K562 (cell line): ENCODE measurements at regions not wholly inside any gene's neighbourhood (a gene's known extent, or its start where the extent isn't known, plus 50 kb on each side); places are given as distances from the start of the nearest gene placed in this dataset.

Experiments used
- ATAC-seq: fragments of 200-7000 bp; cut with Tn5 transposase; 3 replicates; pipeline ENCODE4 v1.9.1; 2020; ENCODE audit warnings: moderate library complexity
- BruUV-seq: library from RNA; stranded (reverse); fragments of 400-500 nt; replicated peaks from 2 replicates; lab custom pipeline; 2021; lab: Mats Ljungman, UMichigan
- CTCF ChIA-PET: fragments of 300-600 bp; formaldehyde crosslinking; extraction: SDS; loops from one replicate; lab custom pipeline; 2021; ENCODE audit warnings: low intra/inter-chr PET ratio; lab: Yijun Ruan, JAX
- POLR2A ChIA-PET: fragments of 300-600, 350-650 bp; sonication (Branson Sonifier 250); formaldehyde crosslinking; extraction: SDS; loops from one replicate; lab custom pipeline; 2021; ENCODE audit warnings: antibody characterized with exemption, inconsistent platforms; lab: Yijun Ruan, JAX
- DNase-seq, 4 experiments: peaks; one replicate each; pipeline versions ENCODE4 v3.0.0 to v3.0.0-alpha.2; 2011 to 2018; ENCODE audit warnings: low spot score in 3 of 4, mixed read lengths in 3 of 4; ENCODE audit errors: extremely low read depth in 1 of 4
- FAIRE-seq: peaks from 2 replicates; lab custom pipeline; 2011; peaks lifted over from hg19 to GRCh38; lab: Jason Lieb, UNC
- H2AFZ ChIP-seq: 2 replicates; pipeline ENCODE4 v1.6.0; 2011; ENCODE audit warnings: low read depth, low read length, control low read depth, inconsistent platforms
- H3K27ac ChIP-seq: fragments of 200-600 bp; 3 replicates; pipeline ENCODE4 v1.8.0; 2011; ENCODE audit warnings: low read depth, mild to moderate bottlenecking, control low read depth, inconsistent platforms, low read length, moderate library complexity, mixed read lengths; ENCODE audit errors: extremely low read depth
- H3K27me3 ChIP-seq, 2 experiments: fragments of 300-600 bp in 1 of 2; 2 replicates in 1 of 2; 3 replicates in 1 of 2; pipeline versions ENCODE4 v1.6.0 to v1.8.0; 2011; ENCODE audit warnings: inconsistent platforms in 2 of 2, low read length in 2 of 2, mild to moderate bottlenecking in 1 of 2, mixed read lengths in 1 of 2, moderate library complexity in 1 of 2; ENCODE audit not compliant: control insufficient read depth in 2 of 2, insufficient read depth in 2 of 2
- H3K36me3 ChIP-seq: fragments of 300-600 bp; 3 replicates; pipeline ENCODE4 v1.8.0; 2011; ENCODE audit warnings: mild to moderate bottlenecking, low read length, inconsistent platforms; ENCODE audit not compliant: control insufficient read depth, insufficient read depth
- H3K4me1 ChIP-seq, 2 experiments: fragments of 200-600 bp in 1 of 2; replicated peaks in 1 of 2; 2 replicates in 1 of 2; 3 replicates in 1 of 2; pipeline versions ENCODE4 v1.5.1 to v1.8.0; 2011; ENCODE audit warnings: inconsistent platforms in 2 of 2, low read length in 2 of 2, mild to moderate bottlenecking in 1 of 2, mixed read lengths in 1 of 2, moderate library complexity in 1 of 2; ENCODE audit not compliant: control insufficient read depth in 2 of 2, insufficient read depth in 2 of 2
- H3K4me2 ChIP-seq: 2 replicates; pipeline ENCODE4 v1.6.1; 2011; ENCODE audit warnings: low read length, control low read depth, inconsistent platforms, mixed read lengths; ENCODE audit not compliant: insufficient read depth
- H3K4me3 ChIP-seq: fragments of 200-600 bp; sonication (generic), shearing (Covaris generic); 2 replicates; pipeline ENCODE4 v1.5.1; 2016; ENCODE audit warnings: control low read depth, inconsistent platforms
- H3K79me2 ChIP-seq: fragments of 200-600 bp; 3 replicates; pipeline ENCODE4 v1.8.0; 2011; ENCODE audit warnings: low read length, inconsistent platforms; ENCODE audit not compliant: control insufficient read depth, insufficient read depth
- H3K9ac ChIP-seq, 2 experiments: 2 replicates each; pipeline versions ENCODE4 v1.6.0 to v1.6.1; 2011; ENCODE audit warnings: low read depth in 2 of 2, low read length in 2 of 2, control low read depth in 1 of 2, inconsistent platforms in 1 of 2, mild to moderate bottlenecking in 1 of 2, mixed read lengths in 1 of 2; ENCODE audit not compliant: insufficient read depth in 1 of 2
- H3K9me1 ChIP-seq: one replicate; pipeline ENCODE4 v1.6.0; 2011; ENCODE audit warnings: inconsistent platforms, mild to moderate bottlenecking, low read length, moderate library complexity; ENCODE audit not compliant: control insufficient read depth, insufficient read depth
- H3K9me3 ChIP-seq: replicated peaks from 2 replicates; pipeline ENCODE4 v1.5.1; 2011; ENCODE audit warnings: low read depth, low read length, inconsistent platforms; ENCODE audit not compliant: control insufficient read depth, insufficient read depth
- H4K20me1 ChIP-seq: replicated peaks from 2 replicates; pipeline ENCODE4 v1.6.1; 2011; ENCODE audit warnings: low read length, inconsistent platforms, mixed read lengths; ENCODE audit not compliant: control insufficient read depth, insufficient read depth
- ARID4B ChIP-seq: sonication (generic); formaldehyde crosslinking; IDR thresholded peaks from 2 replicates; pipeline ENCODE4 v1.8.0; 2022; ENCODE audit warnings: mild to moderate bottlenecking, missing genetic modification reagents
- BCL6 ChIP-seq: fragments of 250-450 bp; sonication (Bioruptor Pico); IDR thresholded peaks from 2 replicates; pipeline ENCODE4 v1.4.0; 2020
- NFE2L1 ChIP-seq: fragments of 450-650 bp; IDR thresholded peaks from 2 replicates; pipeline ENCODE4 v1.6.1; 2016; ENCODE audit warnings: missing genetic modification characterization, low read depth, mild to moderate bottlenecking, missing compliant biosample characterization, moderate library complexity, borderline replicate concordance
- SIN3B ChIP-seq: fragments of 450-650 bp; IDR thresholded peaks from 2 replicates; pipeline ENCODE4 v1.6.1; 2017; ENCODE audit warnings: low read depth, mild to moderate bottlenecking, moderate library complexity
- ZEB2 ChIP-seq: fragments of 450-650 bp; IDR thresholded peaks from 2 replicates; pipeline ENCODE4 v1.6.1; 2016
- ZNF134 ChIP-seq: fragments of 250-450 bp; sonication (Bioruptor Pico); conservative IDR thresholded peaks from 2 replicates; pipeline ENCODE4 v1.4.0; 2020
- ZNF212 ChIP-seq: fragments of 450-650 bp; formaldehyde crosslinking; IDR thresholded peaks from 2 replicates; pipeline ENCODE4 v1.4.0; 2020; ENCODE audit warnings: mild to moderate bottlenecking
- WGBS: fragments of 100-300 bp; shearing (Covaris generic); methylation state at CpG from one replicate; pipeline ENCODE4 v1.1.6; 2016; ENCODE audit warnings: low coverage, mixed read lengths; ENCODE audit not compliant: insufficient coverage; ENCODE audit errors: missing lambda C conversion rate; 5-methylcytosine and 5-hydroxymethylcytosine counted together
- in situ Hi-C: fragments of 300-500 bp; cut with MboI; formaldehyde crosslinking; loops from 4 replicates; pipeline ENCODE4 v1.15.0; 2018; ENCODE audit warnings: inconsistent platforms, mixed read lengths
- intact Hi-C: fragments of 100-400 bp; cut with micrococcal nuclease; formaldehyde crosslinking; loops from 2 replicates; pipeline ENCODE4 v1.14.2; 2022
- TF ChIP-seq, protein P1 (sequence below): fragments of 250-450 bp; sonication (Bioruptor Pico); IDR thresholded peaks from 2 replicates; pipeline ENCODE4 v1.4.0; 2020; ENCODE audit warnings: mild to moderate bottlenecking, moderate library complexity
- TF ChIP-seq, protein P2 (sequence below): fragments of 250-450 bp; sonication (Bioruptor Pico); IDR thresholded peaks from 2 replicates; pipeline ENCODE4 v1.4.0; 2020; ENCODE audit warnings: mild to moderate bottlenecking
- TF ChIP-seq, protein P3 (sequence below): fragments of 450-650 bp; IDR thresholded peaks from one replicate; pipeline ENCODE4 v1.6.1; 2018; ENCODE audit warnings: mild to moderate bottlenecking, moderate library complexity; ENCODE audit not compliant: partially characterized antibody

DNA sequence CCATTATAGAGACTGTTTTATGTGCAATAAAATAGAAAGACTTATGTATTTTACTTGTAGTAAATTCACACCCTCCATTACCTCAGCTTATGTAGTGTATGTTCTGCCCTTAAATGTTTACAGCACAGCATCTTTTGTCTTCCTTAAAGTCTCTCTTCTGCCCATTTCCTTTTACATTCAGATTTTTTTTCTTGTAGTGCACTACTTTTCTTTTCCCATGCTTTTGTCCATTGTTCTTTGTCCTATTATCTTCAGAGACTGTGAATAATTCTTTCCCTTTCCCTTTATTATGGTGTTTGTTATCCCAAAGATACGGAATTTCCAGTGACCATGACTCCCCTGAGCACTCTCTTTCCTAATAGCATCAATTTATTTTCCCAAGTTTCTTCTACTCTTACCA lies 66.1 kb upstream of the TYRP1 start (continued):
- TF ChIP-seq, protein P1, sequence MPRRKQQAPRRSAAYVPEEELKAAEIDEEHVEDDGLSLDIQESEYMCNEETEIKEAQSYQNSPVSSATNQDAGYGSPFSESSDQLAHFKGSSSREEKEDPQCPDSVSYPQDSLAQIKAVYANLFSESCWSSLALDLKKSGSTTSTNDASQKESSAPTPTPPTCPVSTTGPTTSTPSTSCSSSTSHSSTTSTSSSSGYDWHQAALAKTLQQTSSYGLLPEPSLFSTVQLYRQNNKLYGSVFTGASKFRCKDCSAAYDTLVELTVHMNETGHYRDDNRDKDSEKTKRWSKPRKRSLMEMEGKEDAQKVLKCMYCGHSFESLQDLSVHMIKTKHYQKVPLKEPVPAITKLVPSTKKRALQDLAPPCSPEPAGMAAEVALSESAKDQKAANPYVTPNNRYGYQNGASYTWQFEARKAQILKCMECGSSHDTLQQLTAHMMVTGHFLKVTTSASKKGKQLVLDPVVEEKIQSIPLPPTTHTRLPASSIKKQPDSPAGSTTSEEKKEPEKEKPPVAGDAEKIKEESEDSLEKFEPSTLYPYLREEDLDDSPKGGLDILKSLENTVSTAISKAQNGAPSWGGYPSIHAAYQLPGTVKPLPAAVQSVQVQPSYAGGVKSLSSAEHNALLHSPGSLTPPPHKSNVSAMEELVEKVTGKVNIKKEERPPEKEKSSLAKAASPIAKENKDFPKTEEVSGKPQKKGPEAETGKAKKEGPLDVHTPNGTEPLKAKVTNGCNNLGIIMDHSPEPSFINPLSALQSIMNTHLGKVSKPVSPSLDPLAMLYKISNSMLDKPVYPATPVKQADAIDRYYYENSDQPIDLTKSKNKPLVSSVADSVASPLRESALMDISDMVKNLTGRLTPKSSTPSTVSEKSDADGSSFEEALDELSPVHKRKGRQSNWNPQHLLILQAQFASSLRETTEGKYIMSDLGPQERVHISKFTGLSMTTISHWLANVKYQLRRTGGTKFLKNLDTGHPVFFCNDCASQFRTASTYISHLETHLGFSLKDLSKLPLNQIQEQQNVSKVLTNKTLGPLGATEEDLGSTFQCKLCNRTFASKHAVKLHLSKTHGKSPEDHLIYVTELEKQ (CRISPR knock-in tag) = no peak
- TF ChIP-seq, all 486 proteins: peak for 0

DNA sequence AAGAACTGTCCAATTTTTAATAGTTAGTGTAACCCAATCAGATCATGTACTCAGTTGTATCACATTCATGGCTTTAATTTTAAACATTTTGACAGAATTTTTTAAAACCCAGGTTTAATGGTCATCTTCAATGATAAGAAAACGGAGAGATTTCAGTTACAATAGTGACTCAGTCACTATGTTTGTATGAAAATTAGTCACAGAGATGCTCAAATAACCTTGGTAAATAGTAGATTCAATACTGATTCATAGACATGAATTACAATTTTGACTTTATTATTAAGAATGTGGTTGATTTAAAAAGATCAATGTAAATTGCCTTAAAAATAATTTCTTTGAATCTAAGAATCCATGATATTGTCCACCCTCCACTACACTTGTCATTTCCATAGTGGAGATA lies 64.6 kb upstream of the TYRP1 start:
- no peaks in the 10 kb centered on the region for H3K27me3 ChIP-seq
- no peaks in the 10 kb centered on the region for H3K4me1 ChIP-seq
- ChIA-PET CTCF (no interaction called here), POLR2A (no interaction called here)
- H3K36me3 ChIP-seq = no peaks in the 10 kb centered on the region
- in situ Hi-C loops = no loop called here
- H3K4me3 ChIP-seq = no peak overlapping the region
- no peak overlapping the region for H3K4me2 ChIP-seq
- no peaks in the 10 kb centered on the region for H3K9me1 ChIP-seq
- no peaks in the 10 kb centered on the region for H3K9me3 ChIP-seq
- BruUV-seq = no TSS peak
- intact Hi-C loops = no loop called here
- no peaks in the 10 kb centered on the region for H3K79me2 ChIP-seq
- H3K9ac ChIP-seq = no peak overlapping the region
- ATAC-seq = no peak
- WGBS = 0% methylated on average over 1 of the region's 1 CpG
- H3K27ac ChIP-seq = no peak overlapping the region
- no peaks in the 10 kb centered on the region for H4K20me1 ChIP-seq
- no peak for FAIRE-seq
- no peak overlapping the region for H2AFZ ChIP-seq
- no peak for DNase-seq
- TF ChIP-seq ZNF212 = no peak
- TF ChIP-seq, protein P2, sequence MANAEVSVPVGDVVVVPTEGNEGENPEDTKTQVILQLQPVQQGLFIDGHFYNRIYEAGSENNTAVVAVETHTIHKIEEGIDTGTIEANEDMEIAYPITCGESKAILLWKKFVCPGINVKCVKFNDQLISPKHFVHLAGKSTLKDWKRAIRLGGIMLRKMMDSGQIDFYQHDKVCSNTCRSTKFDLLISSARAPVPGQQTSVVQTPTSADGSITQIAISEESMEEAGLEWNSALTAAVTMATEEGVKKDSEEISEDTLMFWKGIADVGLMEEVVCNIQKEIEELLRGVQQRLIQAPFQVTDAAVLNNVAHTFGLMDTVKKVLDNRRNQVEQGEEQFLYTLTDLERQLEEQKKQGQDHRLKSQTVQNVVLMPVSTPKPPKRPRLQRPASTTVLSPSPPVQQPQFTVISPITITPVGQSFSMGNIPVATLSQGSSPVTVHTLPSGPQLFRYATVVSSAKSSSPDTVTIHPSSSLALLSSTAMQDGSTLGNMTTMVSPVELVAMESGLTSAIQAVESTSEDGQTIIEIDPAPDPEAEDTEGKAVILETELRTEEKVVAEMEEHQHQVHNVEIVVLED (CRISPR knock-in tag) = no peak
- no peak for TF ChIP-seq BCL6 (CRISPR knock-in tag)
- no peak for TF ChIP-seq ARID4B
- TF ChIP-seq SIN3B = no peak
- TF ChIP-seq ZEB2 = no peak
- no peak for TF ChIP-seq ZNF134
- no peak for TF ChIP-seq NFE2L1 (tag)
- TF ChIP-seq, protein P3, sequence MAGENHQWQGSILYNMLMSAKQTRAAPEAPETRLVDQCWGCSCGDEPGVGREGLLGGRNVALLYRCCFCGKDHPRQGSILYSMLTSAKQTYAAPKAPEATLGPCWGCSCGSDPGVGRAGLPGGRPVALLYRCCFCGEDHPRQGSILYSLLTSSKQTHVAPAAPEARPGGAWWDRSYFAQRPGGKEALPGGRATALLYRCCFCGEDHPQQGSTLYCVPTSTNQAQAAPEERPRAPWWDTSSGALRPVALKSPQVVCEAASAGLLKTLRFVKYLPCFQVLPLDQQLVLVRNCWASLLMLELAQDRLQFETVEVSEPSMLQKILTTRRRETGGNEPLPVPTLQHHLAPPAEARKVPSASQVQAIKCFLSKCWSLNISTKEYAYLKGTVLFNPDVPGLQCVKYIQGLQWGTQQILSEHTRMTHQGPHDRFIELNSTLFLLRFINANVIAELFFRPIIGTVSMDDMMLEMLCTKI = no peak
